BLaER1 (cell line): ENCODE measurements at regions not wholly inside any gene's neighbourhood (a gene's known extent, or its start where the extent isn't known, plus 50 kb on each side); places are given as distances from the start of the nearest gene placed in this dataset.

Experiments
- H3K27ac ChIP-seq: shearing (Covaris generic); formaldehyde crosslinking; 2 replicates; pipeline ENCODE4 v1.8.1; 2022
- H3K27me3 ChIP-seq: shearing (Covaris generic); formaldehyde crosslinking; 2 replicates; pipeline ENCODE4 v1.8.1; 2022
- H3K36me3 ChIP-seq: shearing (Covaris generic); formaldehyde crosslinking; 2 replicates; pipeline ENCODE4 v1.8.1; 2022
- H3K4me1 ChIP-seq: shearing (Covaris generic); formaldehyde crosslinking; 2 replicates; pipeline ENCODE4 v1.8.1; 2022
- H3K4me2 ChIP-seq: shearing (Covaris generic); formaldehyde crosslinking; 2 replicates; pipeline ENCODE4 v1.8.1; 2022
- H3K4me3 ChIP-seq: shearing (Covaris generic); formaldehyde crosslinking; 2 replicates; pipeline ENCODE4 v1.8.1; 2022
- H3K9ac ChIP-seq: shearing (Covaris generic); formaldehyde crosslinking; 2 replicates; pipeline ENCODE4 v1.8.1; 2022
- H3K9me3 ChIP-seq: shearing (Covaris generic); formaldehyde crosslinking; 2 replicates; pipeline ENCODE4 v1.8.1; 2022
- H4K20me1 ChIP-seq: shearing (Covaris generic); formaldehyde crosslinking; 2 replicates; pipeline ENCODE4 v1.8.1; 2022
- Cebpa-rat ChIP-seq: shearing (Covaris generic); IDR thresholded peaks from 2 replicates; pipeline ENCODE4 v1.8.1; 2022

GRCh38 chr3:197432384-197433127 is 123.2 kb downstream of the BDH1 start:
- H3K4me3 ChIP-seq: no peak overlapping the region
- H3K27ac ChIP-seq: no peak overlapping the region
- H3K36me3 ChIP-seq: no peaks in the 10 kb centered on the region
- no peak overlapping the region for H3K9ac ChIP-seq
- H3K4me2 ChIP-seq: no peak overlapping the region
- no peaks in the 10 kb centered on the region for H3K9me3 ChIP-seq
- H3K27me3 ChIP-seq: no peaks in the 10 kb centered on the region
- H3K4me1 ChIP-seq: peaks cover 37% of the 10 kb centered on the region
- no peak for TF ChIP-seq Cebpa-rat
- no peaks in the 10 kb centered on the region for H4K20me1 ChIP-seq

DNA sequence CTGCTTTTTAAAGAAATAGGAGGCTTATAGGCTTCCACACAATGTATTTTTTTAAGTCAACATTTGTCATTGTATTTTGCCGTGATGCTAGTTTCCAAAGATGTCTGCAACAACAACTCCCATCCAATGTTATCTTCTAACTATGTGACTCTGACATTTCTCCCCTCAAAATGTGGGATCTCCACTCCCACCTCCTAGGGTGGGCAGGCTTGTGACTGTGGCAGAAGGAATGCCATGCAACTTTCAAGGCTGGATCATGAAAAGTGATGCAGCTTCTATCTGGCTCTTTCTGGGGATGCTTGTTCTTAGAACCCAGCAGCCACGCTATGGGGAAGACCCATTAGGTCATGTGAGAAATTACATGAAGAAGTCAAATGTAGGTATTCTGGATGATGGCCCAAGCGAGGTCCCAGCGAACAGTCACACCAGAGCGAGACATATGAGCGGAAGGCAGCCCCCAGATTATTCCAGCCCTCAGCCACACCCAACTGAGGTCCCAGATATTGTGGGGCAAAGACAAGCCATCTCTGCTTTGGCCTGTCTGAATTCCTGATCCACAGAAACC is 124.3 kb downstream of the BDH1 start:
- no peaks in the 10 kb centered on the region for H3K36me3 ChIP-seq
- TF ChIP-seq Cebpa-rat: no peak
- peaks cover 46% of the 10 kb centered on the region for H3K4me1 ChIP-seq
- H3K9ac ChIP-seq: no peak overlapping the region
- H3K4me3 ChIP-seq: no peak overlapping the region
- H3K9me3 ChIP-seq: no peaks in the 10 kb centered on the region
- peak overlapping the region; percentile 67 for H3K4me2 ChIP-seq
- H3K27me3 ChIP-seq: no peaks in the 10 kb centered on the region
- no peak overlapping the region for H3K27ac ChIP-seq
- no peaks in the 10 kb centered on the region for H4K20me1 ChIP-seq

- no peak overlapping the region for H3K4me3 ChIP-seq
- H4K20me1 ChIP-seq: no peaks in the 10 kb centered on the region
- peaks cover 46% of the 10 kb centered on the region for H3K4me1 ChIP-seq
- no peaks in the 10 kb centered on the region for H3K9me3 ChIP-seq
- H3K4me2 ChIP-seq: peak overlapping the region; percentile 67
- no peaks in the 10 kb centered on the region for H3K27me3 ChIP-seq
- no peak overlapping the region for H3K27ac ChIP-seq
- H3K36me3 ChIP-seq: no peaks in the 10 kb centered on the region
- TF ChIP-seq Cebpa-rat: no peak
- H3K9ac ChIP-seq: no peak overlapping the region
Observed at GRCh38 chr3:197430934-197431333, 124.8 kb downstream of the BDH1 start.

- Histone ChIP-seq H3K4me1 (peaks cover 46% of the 10 kb centered on the region), H3K4me2 (peak overlapping the region; percentile 67)
- no peak for TF ChIP-seq Cebpa-rat
Observed at GRCh38 chr3:197430502-197430901, 125.3 kb downstream of the BDH1 start.

GRCh38 chr3:197428952-197429351 is 126.8 kb downstream of the BDH1 start:
- no peak overlapping the region for H3K27ac ChIP-seq
- no peak for TF ChIP-seq Cebpa-rat
- no peaks in the 10 kb centered on the region for H3K9me3 ChIP-seq
- peak overlapping the region; percentile 47 for H3K4me2 ChIP-seq
- H4K20me1 ChIP-seq: no peaks in the 10 kb centered on the region
- H3K4me1 ChIP-seq: peaks cover 46% of the 10 kb centered on the region
- H3K36me3 ChIP-seq: no peaks in the 10 kb centered on the region
- no peak overlapping the region for H3K9ac ChIP-seq
- H3K27me3 ChIP-seq: no peaks in the 10 kb centered on the region
- no peak overlapping the region for H3K4me3 ChIP-seq

More at GRCh38 chr3:197430502-197430901, 125.3 kb downstream of the BDH1 start:
- no peaks in the 10 kb centered on the region for H3K9me3 ChIP-seq
- no peaks in the 10 kb centered on the region for H4K20me1 ChIP-seq
- no peak overlapping the region for H3K4me3 ChIP-seq
- H3K27me3 ChIP-seq: no peaks in the 10 kb centered on the region
- H3K36me3 ChIP-seq: no peaks in the 10 kb centered on the region
- no peak overlapping the region for H3K27ac ChIP-seq
- H3K9ac ChIP-seq: no peak overlapping the region

- no peak for TF ChIP-seq Cebpa-rat
- no peak overlapping the region for H3K27ac ChIP-seq
- H3K4me2 ChIP-seq: peak overlapping the region; percentile 47
- no peaks in the 10 kb centered on the region for H3K9me3 ChIP-seq
- H3K27me3 ChIP-seq: no peaks in the 10 kb centered on the region
- no peak overlapping the region for H3K9ac ChIP-seq
- H4K20me1 ChIP-seq: no peaks in the 10 kb centered on the region
- H3K4me1 ChIP-seq: peaks cover 46% of the 10 kb centered on the region
- no peaks in the 10 kb centered on the region for H3K36me3 ChIP-seq
- no peak overlapping the region for H3K4me3 ChIP-seq
Observed at GRCh38 chr3:197428117-197428801, 127.5 kb downstream of the BDH1 start.

DNA sequence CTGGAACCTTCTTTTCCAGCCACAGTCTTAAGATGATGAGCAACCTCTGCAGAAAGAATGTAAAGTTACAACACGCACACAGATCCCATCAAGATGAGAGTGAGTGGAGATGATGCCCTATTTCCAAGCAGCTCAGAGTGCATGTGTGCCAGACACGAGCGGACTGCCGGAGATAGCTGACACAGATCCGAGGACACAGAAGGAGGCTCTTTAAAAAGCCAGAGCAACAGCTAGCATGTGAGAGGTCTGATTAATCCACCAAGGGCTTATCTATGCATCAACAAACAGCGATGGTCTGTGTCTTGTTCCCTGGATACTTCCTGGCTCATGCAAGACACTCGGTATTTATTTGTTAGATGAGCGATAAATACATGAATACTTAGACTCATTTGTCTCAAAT is 128.6 kb upstream of the DLG1 start:
- Histone ChIP-seq H3K27me3 (no peaks in the 10 kb centered on the region), H3K9ac (no peak overlapping the region), H3K27ac (no peak overlapping the region), H3K9me3 (no peaks in the 10 kb centered on the region), H3K4me1 (peaks cover 46% of the 10 kb centered on the region), H3K4me3 (no peak overlapping the region), H3K36me3 (no peaks in the 10 kb centered on the region), H3K4me2 (peak overlapping the region; percentile 47), H4K20me1 (no peaks in the 10 kb centered on the region)
- no peak for TF ChIP-seq Cebpa-rat

DNA sequence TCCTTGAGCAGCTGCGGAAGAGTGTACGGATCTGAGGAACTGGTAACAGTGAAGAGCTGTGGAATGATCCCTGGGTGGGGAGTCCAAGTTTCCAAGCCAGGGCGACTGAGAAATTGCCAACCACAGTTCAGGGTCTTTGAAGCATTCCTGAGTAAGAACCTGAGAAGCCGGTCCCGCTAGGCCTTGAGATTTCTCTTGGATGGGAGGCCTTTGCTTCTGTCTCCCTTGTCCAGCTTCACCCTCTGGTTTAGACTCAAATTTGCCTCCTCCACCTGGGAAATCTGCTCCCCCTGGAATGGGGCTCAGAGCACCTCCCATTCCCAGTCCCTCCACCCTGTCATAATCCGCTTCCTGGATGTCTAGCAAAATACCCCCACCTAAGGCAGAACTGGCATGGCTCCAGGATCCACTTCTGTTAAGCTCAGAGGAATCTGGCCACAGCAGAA is 127.7 kb upstream of the DLG1 start:
- H4K20me1 ChIP-seq: no peaks in the 10 kb centered on the region
- TF ChIP-seq Cebpa-rat: no peak
- H3K27ac ChIP-seq: no peak overlapping the region
- H3K27me3 ChIP-seq: no peaks in the 10 kb centered on the region
- no peak overlapping the region for H3K4me3 ChIP-seq
- peaks cover 42% of the 10 kb centered on the region for H3K4me1 ChIP-seq
- no peaks in the 10 kb centered on the region for H3K36me3 ChIP-seq
- H3K4me2 ChIP-seq: no peak overlapping the region
- no peak overlapping the region for H3K9ac ChIP-seq
- H3K9me3 ChIP-seq: no peaks in the 10 kb centered on the region

DNA sequence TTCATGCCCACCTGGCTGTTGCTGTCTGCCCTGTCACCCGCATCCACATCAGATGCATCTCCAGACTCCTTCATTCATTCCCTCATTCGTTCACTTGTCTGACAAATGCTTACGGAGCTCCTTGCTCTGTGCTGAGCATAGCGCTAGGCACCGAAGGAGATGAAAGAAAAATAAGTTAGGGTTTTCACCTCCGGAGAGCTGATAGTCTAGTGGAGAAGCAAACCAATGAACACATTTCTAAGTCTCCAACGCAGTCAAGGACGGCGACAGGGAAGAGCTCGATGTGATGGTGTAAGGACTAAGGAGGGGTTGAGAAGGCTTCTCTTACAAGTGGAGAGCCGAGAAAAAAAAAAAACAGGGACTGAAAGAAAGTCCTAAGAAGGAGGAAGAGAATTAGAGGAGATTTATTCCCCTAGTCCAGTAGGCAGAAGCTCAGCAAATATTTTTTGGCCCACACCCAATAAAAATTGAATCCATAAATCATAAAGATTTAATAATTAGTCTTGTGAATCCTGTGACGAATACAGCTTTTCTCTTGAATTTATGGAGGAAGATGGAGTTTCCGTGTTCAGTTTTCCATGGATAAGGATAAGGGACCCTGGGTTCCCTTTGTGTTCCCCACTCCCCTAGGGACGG is 127.2 kb upstream of the DLG1 start:
- H3K27me3 ChIP-seq: no peaks in the 10 kb centered on the region
- H3K36me3 ChIP-seq: no peaks in the 10 kb centered on the region
- H3K4me2 ChIP-seq: no peak overlapping the region
- H3K4me3 ChIP-seq: no peak overlapping the region
- no peak overlapping the region for H3K9ac ChIP-seq
- no peaks in the 10 kb centered on the region for H4K20me1 ChIP-seq
- no peaks in the 10 kb centered on the region for H3K9me3 ChIP-seq
- peaks cover 37% of the 10 kb centered on the region for H3K4me1 ChIP-seq
- H3K27ac ChIP-seq: no peak overlapping the region
- TF ChIP-seq Cebpa-rat: no peak
